B cell (primary cell): ENCODE measurements at regions not wholly inside any gene's neighbourhood (a gene's known extent, or its start where the extent isn't known, plus 50 kb on each side); places are given as distances from the start of the nearest gene placed in this dataset.

ENCODE experiments used
- ATAC-seq: fragments of 200-7000 bp; cut with Tn5 transposase; one replicate; pipeline ENCODE4 v1.10.0; 2021; ENCODE audit warnings: low read depth, mild to moderate bottlenecking, moderate number of reproducible peaks, moderate library complexity
- CTCF ChIA-PET: fragments of 350-600 bp; sonication (Branson Sonifier 250); formaldehyde crosslinking; loops from one replicate; lab custom pipeline; 2021; ENCODE audit warnings: antibody characterized with exemption, inconsistent platforms; lab: Charles Lee
- POLR2A ChIA-PET: fragments of 350-600 bp; sonication (Branson Sonifier 250); formaldehyde crosslinking; loops from one replicate; lab custom pipeline; 2021; ENCODE audit warnings: antibody characterized with exemption; lab: Charles Lee
- DNase-seq: peaks from one replicate; pipeline ENCODE4 v3.0.0; 2013
- H2AFZ ChIP-seq: 2 replicates; pipeline ENCODE4 v1.6.1; 2012; ENCODE audit warnings: mild to moderate bottlenecking, low read depth, low read length; ENCODE audit not compliant: insufficient read depth, poor library complexity, severe bottlenecking
- H3K27ac ChIP-seq, 2 donors: 1 replicate in 1 of 2; 2 replicates in 1 of 2; pipeline ENCODE4 v1.5.1; 2012 to 2013; ENCODE audit warnings: low read length in 2 of 2, mild to moderate bottlenecking in 2 of 2, moderate library complexity in 1 of 2
- H3K27me3 ChIP-seq, 4 experiments: fragments of 200-600 bp in 1 of 4; sonication (generic) in 1 of 4; replicated peaks in 1 of 4; 1 replicate in 2 of 4; 2 replicates in 2 of 4; pipeline versions ENCODE4 v1.6.1 to v1.7.0; 2013 to 2016; ENCODE audit warnings: low read length in 3 of 4, mild to moderate bottlenecking in 2 of 4, mixed read lengths in 1 of 4, moderate library complexity in 1 of 4; ENCODE audit not compliant: insufficient read depth in 4 of 4, control insufficient read depth in 3 of 4; ENCODE audit errors: control extremely low read depth in 1 of 4
- H3K36me3 ChIP-seq, 2 experiments: replicated peaks in 1 of 2; 1 replicate in 1 of 2; 2 replicates in 1 of 2; pipeline versions ENCODE4 v1.6.1 to v1.7.1; 2013; ENCODE audit warnings: low read length in 1 of 2; ENCODE audit not compliant: insufficient read depth in 2 of 2, control insufficient read depth in 1 of 2; ENCODE audit errors: control extremely low read depth in 1 of 2, extremely low read depth in 1 of 2
- H3K4me1 ChIP-seq, 2 donors: fragments of 200-600 bp in 1 of 2; sonication (generic) in 1 of 2; 1 replicate in 1 of 2; 2 replicates in 1 of 2; pipeline versions ENCODE4 v1.5.1 to v1.6.1; 2013 to 2017; ENCODE audit warnings: low read length in 2 of 2; ENCODE audit not compliant: control insufficient read depth in 2 of 2, insufficient read depth in 2 of 2
- H3K4me2 ChIP-seq: replicated peaks from 2 replicates; pipeline ENCODE3; 2012; ENCODE audit warnings: mild to moderate bottlenecking, low read depth, low read length; ENCODE audit not compliant: poor library complexity, severe bottlenecking
- H3K4me3 ChIP-seq, 5 experiments: fragments of 200-600 bp in 1 of 5; sonication (generic) in 1 of 5; 1 replicate in 3 of 5; 2 replicates in 2 of 5; pipeline versions ENCODE4 v1.5.1 to v1.7.0; 2011 to 2016; ENCODE audit warnings: low read length in 4 of 5, mild to moderate bottlenecking in 4 of 5, low read depth in 2 of 5, control low read depth in 1 of 5, moderate library complexity in 1 of 5; ENCODE audit not compliant: insufficient read depth in 1 of 5; ENCODE audit errors: control extremely low read depth in 1 of 5, extremely low read depth in 1 of 5
- H3K79me2 ChIP-seq: fragments of 200-600 bp; sonication (generic); one replicate; pipeline ENCODE4 v1.6.0; 2016; ENCODE audit warnings: low read length; ENCODE audit not compliant: control insufficient read depth, insufficient read depth
- H3K9ac ChIP-seq: fragments of 200-600 bp; sonication (generic); 2 replicates; pipeline ENCODE4 v1.6.1; 2017; ENCODE audit warnings: mild to moderate bottlenecking, low read length, moderate library complexity
- H3K9me3 ChIP-seq, 3 donors: one replicate each; pipeline versions ENCODE4 v1.6.1 to v1.7.1; 2013; ENCODE audit warnings: low read length in 2 of 3; ENCODE audit not compliant: control insufficient read depth in 2 of 3, insufficient read depth in 1 of 3; ENCODE audit errors: control extremely low read depth in 1 of 3
- H4K20me1 ChIP-seq: 2 replicates; pipeline ENCODE4 v1.6.0; 2012; ENCODE audit warnings: mild to moderate bottlenecking, low read length; ENCODE audit not compliant: insufficient read depth, control insufficient read depth, poor library complexity, severe bottlenecking
- H3K27ac Mint-ChIP-seq: one replicate; pipeline ENCODE4 v1.8.0; 2021; ENCODE audit warnings: mixed read lengths
- H3K27me3 Mint-ChIP-seq: one replicate; pipeline ENCODE4 v1.8.0; 2021; ENCODE audit warnings: mixed read lengths
- H3K4me1 Mint-ChIP-seq: one replicate; pipeline ENCODE4 v1.8.0; 2021; ENCODE audit warnings: mixed read lengths
- H3K4me3 Mint-ChIP-seq: one replicate; pipeline ENCODE4 v1.8.0; 2021; ENCODE audit warnings: mixed read lengths
- H3K9me3 Mint-ChIP-seq: one replicate; pipeline ENCODE4 v1.8.0; 2022; ENCODE audit warnings: mixed read lengths; ENCODE audit not compliant: insufficient read depth
- CTCF ChIP-seq: fragments of 200-600 bp; IDR thresholded peaks from one replicate; pipeline ENCODE4 v1.8.0; 2022; ENCODE audit warnings: antibody characterized with exemption, mild to moderate bottlenecking
- EZH2 ChIP-seq: IDR thresholded peaks from 2 replicates; pipeline ENCODE4 v1.6.1; 2012; ENCODE audit warnings: borderline replicate concordance, low read depth, mild to moderate bottlenecking, moderate library complexity, low read length; ENCODE audit not compliant: insufficient read depth, poor library complexity, severe bottlenecking
- WGBS: methylation state at CpG from one replicate; pipeline ENCODE4 v1.1.5; 2013; ENCODE audit warnings: missing lambda C conversion rate; ENCODE audit not compliant: insufficient coverage; 5-methylcytosine and 5-hydroxymethylcytosine counted together
- intact Hi-C: fragments of 100-400 bp; cut with micrococcal nuclease; formaldehyde crosslinking; loops from one replicate; pipeline ENCODE4 v1.10.0; 2022

- 71% methylated on average over 7 of the region's 7 CpGs for WGBS
- ATAC-seq (no peak), DNase-seq (no peak)
- Histone ChIP-seq H3K4me2 (no peak overlapping the region), H4K20me1 (no peaks in the 10 kb centered on the region), H3K4me3 (no peak overlapping the region), H3K9me3 (no peaks in the 10 kb centered on the region), H3K36me3 (no peaks in the 10 kb centered on the region), H3K9ac (no peak overlapping the region), H3K27ac (no peak overlapping the region), H3K79me2 (no peaks in the 10 kb centered on the region), H3K4me1 (no peaks in the 10 kb centered on the region), H2AFZ (no peak overlapping the region), H3K27me3 (no peaks in the 10 kb centered on the region)
- Mint-ChIP-seq H3K4me1 (no peaks in the 10 kb centered on the region), H3K9me3 (no peaks in the 10 kb centered on the region), H3K4me3 (no peak overlapping the region), H3K27me3 (peaks cover 10% of the 10 kb centered on the region), H3K27ac (no peak overlapping the region)
- ChIA-PET POLR2A (no interaction called here), CTCF (interaction anchor here (0.8 kb wide), 1 partner anchor 45 kb away, joined by 3 read pairs; no protein-coding TSS in a partner anchor)
- no peak for TF ChIP-seq EZH2
- TF ChIP-seq CTCF: no peak
- intact Hi-C loops: no loop called here
Measured at GRCh38 chr16:85435700-85436099, 177.4 kb upstream of the GSE1 start.

- H3K9ac ChIP-seq: no peak overlapping the region
- no peaks in the 10 kb centered on the region for H3K9me3 Mint-ChIP-seq
- no peak overlapping the region for H2AFZ ChIP-seq
Measured at GRCh38 chr16:85436207-85436606, 176.9 kb upstream of the GSE1 start.

More at GRCh38 chr16:85436207-85436606, 176.9 kb upstream of the GSE1 start:
- no peak overlapping the region for H3K4me3 ChIP-seq
- no peaks in the 10 kb centered on the region for H3K27me3 ChIP-seq
- no peak overlapping the region for H3K27ac Mint-ChIP-seq
- TF ChIP-seq EZH2 (no peak), CTCF (no peak)
- WGBS: 90% methylated on average over 7 of the region's 9 CpGs
- H3K4me2 ChIP-seq: no peak overlapping the region
- no peaks in the 10 kb centered on the region for H3K36me3 ChIP-seq
- DNase-seq (no peak), ATAC-seq (no peak)
- peaks cover 10% of the 10 kb centered on the region for H3K27me3 Mint-ChIP-seq
- POLR2A ChIA-PET: no interaction called here
- no peaks in the 10 kb centered on the region for H3K4me1 Mint-ChIP-seq
- CTCF ChIA-PET: interaction anchor here (0.8 kb wide), 1 partner anchor 45 kb away, joined by 3 read pairs; no protein-coding TSS in a partner anchor
- no peaks in the 10 kb centered on the region for H4K20me1 ChIP-seq
- H3K4me1 ChIP-seq: no peaks in the 10 kb centered on the region
- H3K79me2 ChIP-seq: no peaks in the 10 kb centered on the region
- no peaks in the 10 kb centered on the region for H3K9me3 ChIP-seq
- H3K27ac ChIP-seq: no peak overlapping the region
- intact Hi-C loops: no loop called here
- no peak overlapping the region for H3K4me3 Mint-ChIP-seq
